HG03354 (cell line): ENCODE measurements at regions not wholly inside any gene's neighbourhood (a gene's known extent, or its start where the extent isn't known, plus 50 kb on each side); places are given as distances from the start of the nearest gene placed in this dataset.

ENCODE experiments used
- ATAC-seq: cut with Tn5 transposase; IDR thresholded peaks from one replicate; pipeline ENCODE4 v1.9.1; 2021; ENCODE audit warnings: mild to moderate bottlenecking; ENCODE audit not compliant: unreplicated experiment, poor library complexity, severe bottlenecking

GRCh38 chr21:22630953-22631465 is 1632.8 kb downstream of the NCAM2 start:
- ATAC-seq: no peak

DNA sequence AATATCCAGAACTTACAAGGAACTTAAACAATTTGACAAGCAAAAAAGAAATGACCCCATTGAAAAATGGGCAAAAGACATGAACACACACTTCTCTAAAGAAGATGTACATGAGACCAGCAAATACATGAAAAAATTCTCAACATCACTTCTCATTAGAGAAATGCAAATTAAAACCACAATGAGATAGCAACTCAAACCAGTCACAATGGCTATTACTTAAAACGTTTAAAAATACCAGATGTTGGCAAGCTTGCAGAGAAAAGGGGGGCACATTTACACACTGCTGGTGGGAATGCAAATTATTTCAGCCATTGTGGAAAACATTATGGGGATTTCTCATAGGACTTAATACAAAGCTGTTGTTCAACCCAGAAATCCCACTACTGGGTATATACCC is 1634.0 kb downstream of the NCAM2 start:
- no peak for ATAC-seq

- no peak for ATAC-seq
These were observed 1651.0 kb downstream of the NCAM2 start for GRCh38 chr21:22649246-22649645.

DNA sequence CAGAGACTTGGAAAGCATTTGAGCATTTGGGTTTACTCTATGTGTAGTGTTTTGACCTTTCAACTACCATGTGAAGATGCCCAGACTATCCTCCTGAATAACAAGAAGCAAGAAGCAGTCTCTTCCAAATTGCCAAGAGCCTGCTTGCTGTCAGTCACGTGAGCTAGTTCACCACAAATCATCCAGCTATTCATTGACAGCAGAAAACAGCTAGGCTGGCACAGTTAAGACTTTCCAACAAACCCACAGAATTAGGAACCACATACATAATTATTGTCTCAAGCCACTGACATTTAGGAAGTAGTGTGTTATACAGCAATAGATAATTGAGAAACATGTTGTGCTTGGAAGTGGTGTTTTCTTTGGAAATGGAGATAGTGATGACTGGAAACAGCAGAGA is 1652.0 kb downstream of the NCAM2 start:
- no peak for ATAC-seq

DNA sequence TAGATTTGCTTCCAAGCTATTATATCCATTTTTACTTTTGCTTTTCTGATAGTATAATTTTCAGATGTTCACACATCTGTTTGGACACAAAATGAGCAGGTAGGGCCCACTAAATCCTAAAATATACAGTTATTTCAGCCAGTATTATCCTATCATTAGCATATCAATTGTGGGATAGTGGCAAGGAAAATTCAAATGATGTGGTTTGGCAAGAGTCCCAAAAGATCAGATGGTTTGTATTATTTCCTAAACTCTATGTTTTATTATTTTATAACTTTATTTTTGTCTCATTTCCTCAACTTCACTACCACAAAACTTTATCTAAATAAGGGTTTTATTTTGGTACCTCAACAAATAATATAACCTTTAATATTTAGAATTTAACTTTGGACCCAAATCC is 1659.6 kb downstream of the NCAM2 start:
- no peak for ATAC-seq

DNA sequence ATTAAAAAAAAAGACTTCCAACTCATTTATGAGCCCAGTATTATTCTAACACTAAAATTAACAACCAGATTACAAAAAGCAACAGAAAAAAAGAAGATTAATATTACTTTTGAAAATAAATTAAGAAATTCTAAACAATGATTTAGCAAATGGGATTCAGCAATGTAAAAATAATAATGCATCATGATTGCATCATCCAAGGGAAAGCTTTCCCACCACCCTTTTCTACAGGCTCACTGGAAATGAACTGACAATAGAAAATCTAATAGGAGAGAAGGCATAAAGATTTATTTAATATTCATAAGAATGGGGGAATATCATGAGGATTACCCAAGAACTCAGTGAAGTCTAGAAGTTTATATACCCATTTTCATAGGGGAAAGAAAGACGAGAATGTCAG is 1671.9 kb downstream of the NCAM2 start:
- ATAC-seq: no peak

DNA sequence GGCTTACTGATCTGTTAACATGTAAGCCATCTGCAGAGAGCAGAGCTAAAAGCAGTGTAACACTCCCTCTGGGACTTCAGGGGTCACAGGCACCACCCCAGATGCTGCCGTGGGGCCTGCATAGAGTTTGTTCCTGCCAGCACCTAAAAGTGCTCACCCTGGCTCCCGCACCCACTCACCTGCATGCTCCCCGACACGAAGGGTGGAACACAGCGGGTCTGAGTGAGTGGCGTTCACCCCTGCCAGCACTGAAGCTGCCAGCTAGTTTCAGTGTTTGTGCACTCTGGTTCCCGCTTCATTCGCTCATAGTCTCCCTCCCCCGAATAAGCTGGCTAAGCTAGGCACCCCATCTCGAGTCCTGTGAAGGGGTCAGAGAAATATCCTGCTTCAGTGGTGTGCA is 1681.0 kb downstream of the NCAM2 start:
- ATAC-seq: no peak

- no peak for ATAC-seq
These were observed 1693.4 kb downstream of the NCAM2 start for GRCh38 chr21:22691658-22692057.

DNA sequence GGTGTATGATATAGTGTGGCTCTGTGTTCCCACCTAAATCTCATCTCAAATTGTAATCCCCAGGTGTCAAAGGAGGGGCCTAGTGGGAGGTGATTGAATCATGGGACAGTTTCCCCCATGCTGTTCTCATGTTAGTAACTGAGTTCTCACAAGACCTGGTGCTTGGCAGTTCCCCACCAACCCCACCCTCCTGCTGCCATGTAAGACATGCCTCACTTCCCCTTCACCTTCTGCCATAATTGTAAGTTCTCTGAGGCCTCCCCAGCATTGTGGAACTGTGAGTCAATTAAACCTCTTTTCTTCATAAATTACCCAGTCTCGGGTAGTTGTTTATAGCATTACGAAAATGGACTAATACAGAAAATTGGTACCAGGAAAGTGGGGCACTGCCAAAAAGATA is 1705.3 kb downstream of the NCAM2 start:
- no peak for ATAC-seq

GRCh38 chr21:22710721-22711120 is 1712.5 kb downstream of the NCAM2 start:
- no peak for ATAC-seq

DNA sequence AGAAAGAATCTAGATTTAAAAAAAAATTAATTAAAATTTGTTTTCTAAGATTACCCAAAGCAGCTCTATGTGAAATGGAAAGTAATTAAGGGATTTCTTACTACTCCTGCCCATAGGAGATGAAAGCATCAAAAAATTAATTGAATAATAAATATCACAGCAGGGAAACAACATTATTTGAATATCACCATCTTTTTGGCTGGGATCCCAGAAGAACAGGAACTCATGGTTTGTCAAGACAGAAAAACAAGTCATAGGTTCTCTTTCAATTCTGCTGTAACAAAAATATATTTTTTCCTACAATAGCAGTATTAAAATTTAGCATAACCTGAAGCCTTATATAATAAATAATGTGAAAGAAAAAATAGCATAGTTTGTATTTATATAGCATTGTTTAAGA is 1713.4 kb downstream of the NCAM2 start:
- no peak for ATAC-seq

DNA sequence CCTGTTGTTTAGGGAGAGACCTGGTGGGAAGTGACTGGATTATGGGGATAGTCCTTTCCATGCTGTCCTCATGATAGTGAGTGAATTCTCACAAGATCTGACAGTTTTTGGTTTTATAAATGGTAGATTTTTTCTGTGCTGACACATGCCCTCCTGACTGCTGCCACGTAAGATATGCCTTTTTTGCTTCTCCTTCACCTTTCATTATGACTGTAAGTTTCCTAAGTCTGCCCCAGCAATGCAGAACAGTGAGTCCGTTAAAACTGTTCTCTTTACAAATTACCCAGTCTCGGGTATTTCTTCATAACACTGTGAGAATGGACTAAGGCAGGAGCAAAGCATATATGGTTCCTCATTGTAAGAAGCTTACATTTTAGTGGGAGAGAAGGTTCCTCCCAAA is 1727.2 kb downstream of the NCAM2 start:
- ATAC-seq: no peak

GRCh38 chr21:22728091-22728490 is 1729.9 kb downstream of the NCAM2 start:
- no peak for ATAC-seq

DNA sequence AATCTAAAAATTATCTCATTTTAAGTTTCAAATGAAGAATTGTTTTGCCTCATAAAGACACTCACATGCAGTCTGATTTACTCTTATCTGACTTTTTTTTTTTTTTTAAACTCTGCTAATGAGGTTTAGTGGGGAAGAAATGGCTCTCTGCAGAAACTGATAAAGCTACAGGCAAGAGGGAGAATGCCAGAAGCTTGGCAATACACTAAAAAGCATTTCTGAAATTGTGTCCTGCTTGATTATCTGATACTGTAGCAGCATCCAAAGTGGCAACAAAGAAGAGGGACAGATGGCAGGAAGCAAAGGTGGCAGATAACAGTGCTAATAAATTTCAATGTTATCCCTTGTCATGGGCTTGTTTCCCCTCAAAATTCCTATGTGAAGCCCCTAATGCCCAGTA is 1744.9 kb downstream of the NCAM2 start:
- no peak for ATAC-seq

DNA sequence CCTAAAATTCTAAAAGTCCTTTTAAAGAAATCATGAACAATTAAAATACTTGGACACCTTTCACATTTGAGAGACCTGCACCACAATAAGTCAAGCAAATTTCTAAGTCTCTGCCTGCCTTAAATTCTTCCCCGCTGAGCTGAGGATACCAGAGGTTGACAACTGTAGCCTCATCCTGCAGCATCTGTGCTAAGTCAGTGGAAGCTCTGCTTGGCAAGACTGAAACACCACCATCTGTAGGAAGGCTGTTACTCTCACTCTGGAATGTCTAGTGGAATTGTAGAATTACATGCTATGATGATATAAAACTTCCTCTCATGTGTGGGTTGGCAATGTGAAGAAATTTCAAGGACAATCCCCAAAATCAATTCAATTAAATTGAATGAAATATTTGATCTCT is 1756.5 kb downstream of the NCAM2 start:
- no peak for ATAC-seq

DNA sequence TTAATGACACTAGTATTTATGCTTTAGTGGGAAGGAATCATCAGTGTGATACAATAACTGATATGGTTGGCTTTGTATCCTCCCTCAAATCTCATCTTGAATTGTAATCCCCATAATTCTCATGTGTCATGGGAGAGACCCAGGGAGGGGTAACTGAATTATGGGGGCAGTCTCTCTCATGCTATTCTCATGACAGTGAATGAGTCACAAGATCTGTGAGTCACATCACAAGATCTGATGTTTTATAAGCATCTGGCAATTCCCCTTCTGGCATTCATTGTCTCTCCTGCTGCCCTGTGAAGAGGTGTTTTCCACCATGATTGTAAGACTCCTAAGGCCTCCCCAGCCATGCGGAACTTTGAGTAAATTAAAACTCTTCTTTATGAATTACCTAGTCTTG is 1760.3 kb downstream of the NCAM2 start:
- no peak for ATAC-seq

DNA sequence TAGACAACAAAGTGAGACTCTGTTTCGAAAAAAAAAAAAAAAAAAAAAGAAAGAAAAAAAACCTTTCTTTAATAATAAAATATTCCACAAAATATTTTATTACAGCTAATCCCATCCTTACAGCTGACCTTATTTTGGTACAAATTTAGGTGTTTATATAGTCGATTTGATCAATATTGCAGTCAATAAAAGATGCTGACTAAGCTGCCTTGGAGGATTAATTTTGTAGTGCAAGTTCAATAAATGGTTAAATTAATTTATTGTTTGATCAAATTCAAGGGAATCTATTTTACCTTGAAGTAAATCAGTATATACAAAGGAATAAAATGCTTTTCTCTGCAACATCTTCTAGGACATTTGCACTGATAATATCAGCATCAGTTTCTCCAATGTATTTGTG is 1764.3 kb downstream of the NCAM2 start:
- no peak for ATAC-seq

DNA sequence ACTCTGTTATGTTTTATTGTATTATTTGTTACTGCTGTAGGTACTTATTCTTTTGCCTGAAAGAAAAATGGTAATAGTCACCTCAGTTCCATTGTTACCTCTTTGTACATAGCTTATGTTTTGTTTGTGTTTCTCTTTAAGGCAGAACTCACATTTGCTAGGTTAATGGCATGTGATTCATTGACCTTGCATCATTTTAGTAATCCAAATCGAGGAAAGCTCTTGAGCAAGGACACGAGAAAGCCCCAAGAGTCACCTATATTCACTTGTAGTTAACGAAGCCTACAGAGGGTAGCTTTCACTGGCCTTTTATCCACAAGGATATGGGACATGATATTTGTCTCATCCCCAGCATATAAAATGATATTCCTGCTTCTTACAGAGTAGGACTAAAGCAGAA is 1765.2 kb downstream of the NCAM2 start:
- ATAC-seq: no peak

DNA sequence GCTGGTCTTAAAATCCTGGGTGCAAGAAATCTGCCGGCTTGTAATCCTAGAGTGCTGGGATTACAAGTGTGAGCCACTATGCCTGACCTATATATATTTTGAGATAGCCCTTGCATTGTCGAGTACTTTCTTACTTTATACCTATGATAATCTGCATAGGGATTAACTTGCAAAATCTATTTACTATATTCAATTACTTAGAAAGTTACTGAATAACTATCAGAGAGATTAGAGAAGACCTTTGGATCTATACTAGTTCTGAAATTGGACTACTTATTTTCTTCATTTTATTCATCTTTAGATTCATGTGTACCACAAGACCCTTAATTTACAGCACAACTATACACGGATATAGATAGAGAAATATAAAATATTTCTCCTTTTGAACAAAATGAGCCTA is 1766.0 kb downstream of the NCAM2 start:
- no peak for ATAC-seq

DNA sequence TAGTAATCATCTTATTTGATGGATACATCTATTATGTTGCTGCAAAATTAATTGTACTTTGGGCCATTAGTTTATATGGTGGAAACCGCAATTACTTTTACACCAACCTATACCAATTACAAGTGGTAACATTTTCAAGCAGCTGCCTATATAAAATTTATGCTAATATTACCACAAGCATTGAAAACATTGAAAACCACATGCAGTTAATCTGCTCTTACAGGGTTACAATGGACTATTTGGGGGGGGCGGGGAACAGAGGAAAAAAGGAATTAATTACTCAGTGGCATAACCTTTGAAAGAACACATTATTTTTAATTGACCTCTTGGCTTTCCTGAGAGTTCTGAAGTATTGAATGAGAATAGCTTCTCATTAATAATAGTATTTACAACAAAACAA is 1793.2 kb downstream of the NCAM2 start:
- ATAC-seq: no peak

GRCh38 chr21:22791986-22792560 is 1793.9 kb downstream of the NCAM2 start:
- no peak for ATAC-seq

DNA sequence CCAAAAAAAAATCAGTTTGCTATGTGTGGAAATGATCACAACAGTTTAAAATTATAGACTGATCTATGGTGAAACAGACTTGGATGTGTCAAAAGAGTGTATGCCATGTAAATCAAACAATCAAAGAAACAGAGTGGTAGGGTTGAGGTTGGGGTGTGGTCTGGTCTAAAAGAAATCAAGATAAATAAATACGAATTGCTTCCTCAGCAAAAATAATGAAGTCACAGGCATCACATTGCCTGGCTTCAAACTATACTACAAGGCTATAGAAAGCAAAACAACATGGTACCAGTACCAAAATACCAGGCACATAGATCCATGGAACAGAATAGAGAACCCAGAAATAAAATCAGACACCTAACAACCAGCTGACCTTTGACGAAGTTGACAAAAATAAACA is 1796.9 kb downstream of the NCAM2 start:
- no peak for ATAC-seq
